ENCODE measurements at regions not wholly inside any gene's neighbourhood (a gene's known extent, or its start where the extent isn't known, plus 50 kb on each side); places are given as distances from the start of the nearest gene placed in this dataset.
"Not testable (repeated sequence)": the region's sequence is repeated elsewhere in the genome, so short reads cannot be mapped to it uniquely, and the experiment has no call there.

DNA sequence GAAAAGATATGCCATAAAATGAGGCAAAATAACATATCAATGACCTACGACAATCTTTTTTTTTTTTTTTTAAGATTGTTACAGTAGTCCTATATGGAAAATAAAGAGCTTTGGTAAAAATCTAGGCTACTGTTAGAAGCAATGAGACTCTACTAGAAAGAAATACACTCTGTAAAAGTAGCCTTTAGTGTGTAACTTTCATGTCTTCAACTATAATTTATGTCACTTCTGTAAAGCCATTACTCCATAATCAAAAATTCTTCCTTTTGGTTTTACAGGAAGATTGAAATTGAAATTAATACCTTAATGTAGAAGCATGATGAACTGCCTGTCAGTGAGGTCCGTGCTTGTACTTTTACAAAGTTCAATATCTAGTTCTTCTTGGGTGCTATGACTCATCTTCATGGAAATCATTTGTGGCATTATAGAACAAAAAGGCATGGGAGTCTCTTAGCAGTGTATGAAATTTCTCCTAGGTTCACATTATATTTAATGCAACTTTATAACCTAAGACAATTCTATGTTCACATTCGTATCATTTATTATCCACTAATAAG is 1393.1 kb downstream of the EFNA5 start:
- BruUV-seq (replicated peaks) = no TSS peak
- intact Hi-C loops (cut with micrococcal nuclease; ENCODE audit: unreplicated experiment) = no loop called here
- no peak overlapping the region for H3K27ac Mint-ChIP-seq (ENCODE audit: unreplicated experiment)
- H3K9me3 Mint-ChIP-seq (ENCODE audit: low read depth, unreplicated experiment) = peaks cover 4% of the 10 kb centered on the region
- no peak overlapping the region for H3K4me3 Mint-ChIP-seq (ENCODE audit: low read depth, unreplicated experiment)
- no peaks in the 10 kb centered on the region for H3K4me1 Mint-ChIP-seq (ENCODE audit: low read depth, unreplicated experiment)
- H3K27me3 Mint-ChIP-seq (ENCODE audit: unreplicated experiment) = no peaks in the 10 kb centered on the region
- no peak for DNase-seq
- CTCF ChIA-PET = no interaction called here
- no peaks in the 10 kb centered on the region for H3K36me3 Mint-ChIP-seq (ENCODE audit: insufficient read depth, unreplicated experiment)
- no peak for TF ChIP-seq CTCF (IDR thresholded peaks at IDR 0.05; ENCODE audit: unreplicated experiment)

GRCh38 chr5:106269252-106269843 is 1401.4 kb downstream of the EFNA5 start:
- no peak overlapping the region for H3K4me3 Mint-ChIP-seq (ENCODE audit: low read depth, unreplicated experiment)
- intact Hi-C loops (cut with micrococcal nuclease; ENCODE audit: unreplicated experiment) = no loop called here
- BruUV-seq (replicated peaks) = no TSS peak
- no peaks in the 10 kb centered on the region for H3K36me3 Mint-ChIP-seq (ENCODE audit: insufficient read depth, unreplicated experiment)
- H3K4me1 Mint-ChIP-seq (ENCODE audit: low read depth, unreplicated experiment) = no peaks in the 10 kb centered on the region
- H3K27ac Mint-ChIP-seq (ENCODE audit: unreplicated experiment) = no peak overlapping the region
- H3K9me3 Mint-ChIP-seq (ENCODE audit: low read depth, unreplicated experiment) = peaks cover 8% of the 10 kb centered on the region
- CTCF ChIA-PET = interaction anchor here (0.7 to 1.4 kb wide), 4 partner anchors 143 to 1922 kb away, joined by 3 to 5 read pairs (median 4); no protein-coding TSS in a partner anchor
- H3K27me3 Mint-ChIP-seq (ENCODE audit: unreplicated experiment) = no peaks in the 10 kb centered on the region
- TF ChIP-seq CTCF (IDR thresholded peaks at IDR 0.05; ENCODE audit: unreplicated experiment) = no peak
- DNase-seq = no peak

DNA sequence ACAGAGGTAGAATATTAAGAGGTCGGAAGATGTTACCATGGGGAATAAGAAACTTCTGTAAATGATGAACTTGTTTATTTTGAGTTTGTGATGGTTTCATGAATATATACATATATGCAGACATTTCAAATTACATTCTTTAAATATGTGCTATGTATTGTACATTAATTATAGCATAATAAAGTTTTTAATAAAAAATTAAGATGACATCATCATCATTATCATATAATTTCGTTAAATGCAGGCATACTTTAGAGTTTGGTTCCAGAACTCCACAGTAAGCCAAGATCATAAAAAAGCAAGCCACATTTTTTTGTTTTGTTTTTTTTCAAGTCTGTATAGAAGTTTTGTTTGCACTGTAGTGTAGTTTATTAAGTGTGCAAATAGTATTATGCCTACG is 1403.5 kb downstream of the EFNA5 start:
- peaks cover 2% of the 10 kb centered on the region for H3K9me3 Mint-ChIP-seq (ENCODE audit: low read depth, unreplicated experiment)
- no peaks in the 10 kb centered on the region for H3K36me3 Mint-ChIP-seq (ENCODE audit: insufficient read depth, unreplicated experiment)
- no peaks in the 10 kb centered on the region for H3K27me3 Mint-ChIP-seq (ENCODE audit: unreplicated experiment)
- H3K4me1 Mint-ChIP-seq (ENCODE audit: low read depth, unreplicated experiment) = no peaks in the 10 kb centered on the region
- no TSS peak for BruUV-seq (replicated peaks)
- H3K27ac Mint-ChIP-seq (ENCODE audit: unreplicated experiment) = no peak overlapping the region
- H3K4me3 Mint-ChIP-seq (ENCODE audit: low read depth, unreplicated experiment) = no peak overlapping the region
- intact Hi-C loops (cut with micrococcal nuclease; ENCODE audit: unreplicated experiment) = no loop called here
- DNase-seq = no peak
- TF ChIP-seq CTCF (IDR thresholded peaks at IDR 0.05; ENCODE audit: unreplicated experiment) = no peak
- CTCF ChIA-PET = no interaction called here

GRCh38 chr5:106262395-106262794 is 1408.3 kb downstream of the EFNA5 start:
- Mint-ChIP-seq H3K9me3 (ENCODE audit: low read depth, unreplicated experiment) (no peaks in the 10 kb centered on the region), H3K4me3 (ENCODE audit: low read depth, unreplicated experiment) (no peak overlapping the region), H3K27ac (ENCODE audit: unreplicated experiment) (no peak overlapping the region), H3K36me3 (ENCODE audit: insufficient read depth, unreplicated experiment) (no peaks in the 10 kb centered on the region), H3K27me3 (ENCODE audit: unreplicated experiment) (no peaks in the 10 kb centered on the region), H3K4me1 (ENCODE audit: low read depth, unreplicated experiment) (peaks cover 10% of the 10 kb centered on the region)
- intact Hi-C loops (cut with micrococcal nuclease; ENCODE audit: unreplicated experiment) = no loop called here
- CTCF ChIA-PET = no interaction called here
- no peak for DNase-seq
- no peak for TF ChIP-seq CTCF (IDR thresholded peaks at IDR 0.05; ENCODE audit: unreplicated experiment)
- no TSS peak for BruUV-seq (replicated peaks)

GRCh38 chr5:106259431-106260090 is 1411.2 kb downstream of the EFNA5 start:
- DNase-seq; H3K36me3 Mint-ChIP-seq (ENCODE audit: insufficient read depth, unreplicated experiment); H3K27me3 Mint-ChIP-seq (ENCODE audit: unreplicated experiment); intact Hi-C loops (cut with micrococcal nuclease; ENCODE audit: unreplicated experiment); H3K4me3 Mint-ChIP-seq (ENCODE audit: low read depth, unreplicated experiment); BruUV-seq (replicated peaks); H3K4me1 Mint-ChIP-seq (ENCODE audit: low read depth, unreplicated experiment); H3K9me3 Mint-ChIP-seq (ENCODE audit: low read depth, unreplicated experiment); H3K27ac Mint-ChIP-seq (ENCODE audit: unreplicated experiment); CTCF ChIA-PET: not testable (repeated sequence)

All from Calu3 (cell line).